ENCODE measurements at regions not wholly inside any gene's neighbourhood (a gene's known extent, or its start where the extent isn't known, plus 50 kb on each side); places are given as distances from the start of the nearest gene placed in this dataset.

DNA sequence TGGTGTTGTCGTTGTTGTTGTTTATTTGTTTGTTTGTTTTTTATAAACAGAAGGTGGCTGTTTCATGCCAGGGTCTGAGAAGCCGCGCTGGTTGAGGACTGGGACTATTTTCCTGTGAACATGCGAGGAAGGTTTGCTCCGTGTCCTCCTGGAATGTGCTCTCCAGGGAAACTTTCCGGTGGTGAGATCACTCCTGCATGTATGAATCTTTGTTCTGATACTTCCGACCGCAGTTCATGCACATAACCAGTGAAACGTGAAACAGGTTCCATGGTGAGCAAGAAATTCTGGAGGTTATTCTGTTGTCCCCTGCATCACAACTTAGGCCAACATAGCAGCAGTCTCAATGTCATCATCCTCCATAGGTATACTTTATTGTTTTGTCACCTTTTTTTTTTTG is 187.6 kb upstream of the ARGLU1 start:
- intact Hi-C loops (cut with DNase I) = no loop called here

DNA sequence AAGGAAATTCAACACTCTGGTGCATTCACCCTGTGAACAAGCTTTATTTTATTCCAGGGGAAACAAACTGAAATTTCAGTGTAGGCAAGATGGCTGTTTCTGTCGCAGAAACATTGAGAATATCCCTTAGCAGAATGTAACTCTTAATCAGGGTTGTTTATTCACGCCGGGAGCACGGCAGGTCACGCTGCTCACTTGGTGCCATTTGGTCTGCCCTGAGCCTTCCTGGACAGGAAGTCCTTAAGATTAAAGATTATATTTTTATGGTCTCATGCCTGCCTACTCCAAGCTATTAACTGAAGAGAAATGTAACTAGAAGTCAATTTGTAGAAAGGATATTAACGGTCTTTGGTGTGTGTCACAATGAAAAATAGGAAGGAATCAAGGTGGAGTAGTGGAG is 185.3 kb upstream of the ARGLU1 start:
- DNase-seq = no peak
- intact Hi-C loops (cut with DNase I) = no loop called here

More for the DNA sequence above, 187.6 kb upstream of the ARGLU1 start:
- no peak for DNase-seq

DNA sequence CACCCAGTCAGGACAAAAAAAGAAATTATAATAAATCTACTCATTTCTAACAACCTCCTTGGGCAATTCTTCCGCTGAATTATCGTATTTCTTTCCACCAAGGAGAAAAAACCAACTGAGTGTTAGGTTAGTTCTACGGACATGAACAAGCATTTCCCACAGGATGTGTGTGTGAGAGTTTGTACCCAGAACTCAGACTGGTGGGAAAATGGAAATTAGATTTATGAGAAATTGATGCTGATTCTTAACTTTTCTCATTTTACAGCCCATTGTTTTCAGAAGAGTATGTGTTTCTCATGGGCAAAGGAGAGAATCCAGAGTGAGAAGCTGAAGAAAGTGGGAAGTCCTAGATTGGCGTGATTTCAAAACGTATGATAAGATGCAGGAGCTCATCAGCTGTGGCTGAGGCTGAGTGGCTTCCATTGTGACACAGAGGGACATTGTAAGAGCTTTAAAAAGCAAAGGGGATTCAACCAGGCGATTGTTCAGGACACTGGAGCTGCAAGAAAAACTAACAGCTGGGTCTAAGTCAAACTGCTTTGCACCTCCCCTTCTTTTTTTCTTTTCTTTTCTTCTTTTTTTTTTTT is 184.7 kb upstream of the ARGLU1 start:
- intact Hi-C loops (cut with DNase I) = no loop called here
- DNase-seq = peak in 4 of 42 donors; percentile 9 to 42 (median 36)

DNA sequence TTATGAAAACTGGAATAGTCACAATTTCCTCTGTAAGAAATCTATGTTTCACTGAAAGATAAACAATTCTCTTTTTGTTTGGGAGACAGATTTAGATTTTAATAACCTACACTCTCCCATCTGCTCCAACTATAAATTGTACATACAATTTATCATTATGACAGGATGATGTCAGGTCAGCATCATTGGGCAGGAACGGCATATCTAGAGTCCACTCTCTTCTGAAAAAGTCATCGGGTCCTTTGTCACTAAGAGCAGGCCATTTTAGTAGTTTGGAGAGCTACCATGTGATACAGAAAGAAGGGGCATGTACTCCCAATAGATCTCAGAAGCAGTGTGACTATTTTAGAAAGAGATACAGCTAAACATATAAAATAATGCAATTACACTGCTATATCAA is 180.8 kb upstream of the ARGLU1 start:
- intact Hi-C loops (cut with DNase I) = no loop called here
- DNase-seq = no peak

DNA sequence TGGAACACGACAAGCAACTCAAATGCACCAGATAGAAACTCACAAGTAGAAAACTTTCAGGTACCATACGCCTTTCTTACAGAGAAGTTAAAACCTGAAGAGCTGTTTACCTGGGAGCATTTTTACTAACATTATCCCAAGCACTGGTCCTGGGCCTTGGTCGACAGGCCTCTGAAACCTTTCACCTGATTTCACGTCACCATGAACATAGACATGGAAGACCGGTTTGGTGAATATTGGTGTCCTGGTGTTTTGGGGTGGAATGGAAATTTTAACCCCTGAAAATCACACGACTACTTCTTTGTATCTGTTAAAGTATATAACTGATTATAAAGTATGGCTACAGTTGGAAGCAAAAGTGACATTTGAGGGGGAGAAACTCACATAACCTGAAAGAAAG is 176.6 kb upstream of the ARGLU1 start:
- no peak for DNase-seq
- intact Hi-C loops (cut with DNase I) = no loop called here

DNA sequence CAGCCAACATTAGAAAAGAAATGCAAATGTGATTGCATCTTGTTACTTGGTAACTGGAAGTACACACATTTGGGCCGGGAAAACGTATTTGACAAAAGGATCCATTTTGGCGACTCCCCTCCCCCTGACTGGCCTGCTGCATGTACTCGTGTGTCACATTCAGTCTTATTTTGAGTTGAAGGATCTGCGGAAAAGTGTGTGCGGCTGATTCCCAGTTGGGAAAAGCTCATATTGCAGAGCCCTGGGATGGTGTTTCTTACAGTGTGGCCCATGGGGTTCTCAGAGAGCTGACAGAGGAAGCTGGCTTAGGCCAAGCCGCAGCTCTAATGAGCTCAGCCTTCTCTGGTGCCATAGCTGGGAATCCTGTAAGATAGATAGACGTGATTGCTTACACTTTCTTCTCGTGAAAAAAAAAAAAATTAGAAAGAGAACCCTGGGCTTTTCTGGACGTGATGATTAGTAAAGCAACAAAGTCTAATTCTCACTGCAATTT is 170.3 kb upstream of the ARGLU1 start:
- intact Hi-C loops (cut with DNase I) = no loop called here
- DNase-seq = peak in 1 of 42 donors; percentile 35

DNA sequence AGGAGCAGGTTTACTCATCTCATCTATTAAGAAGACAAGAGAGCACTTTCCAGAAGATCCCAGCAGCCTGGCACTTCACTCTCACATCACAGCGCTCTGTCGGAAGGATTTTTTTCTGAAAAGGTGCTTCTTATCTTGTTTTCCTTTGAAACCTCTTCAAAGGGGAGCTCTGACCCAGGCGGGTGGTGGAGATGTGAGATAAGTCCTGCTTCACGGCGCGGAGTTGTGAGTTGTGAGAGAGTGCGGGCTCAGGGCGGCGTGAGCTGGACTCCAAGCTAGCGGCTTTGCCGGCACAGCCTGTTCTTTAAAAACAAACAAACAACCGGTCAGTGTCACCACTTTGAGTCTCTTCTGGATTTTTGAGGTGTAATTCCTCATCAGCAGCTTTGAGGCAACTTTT is 169.0 kb upstream of the ARGLU1 start:
- no peak for DNase-seq
- intact Hi-C loops (cut with DNase I) = no loop called here

DNA sequence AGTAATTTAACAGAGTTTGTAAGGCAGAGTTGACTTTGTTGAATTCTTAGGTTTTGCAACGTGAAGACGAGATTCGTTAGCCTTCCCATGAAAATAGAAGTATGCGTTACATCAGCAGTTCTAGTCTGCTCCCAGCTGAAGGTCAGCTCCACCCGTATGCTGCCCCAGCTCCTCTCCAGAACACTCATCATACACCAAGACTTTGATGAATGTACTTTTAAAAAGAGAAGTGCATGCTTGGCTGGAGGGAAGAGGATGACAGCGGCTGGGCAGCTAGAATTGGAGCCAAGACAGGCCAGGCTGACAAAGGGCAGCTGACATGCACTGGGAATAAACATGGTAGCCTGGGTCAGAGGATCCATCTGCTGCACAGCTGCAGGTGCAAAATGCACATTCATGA is 166.3 kb upstream of the ARGLU1 start:
- DNase-seq = no peak
- intact Hi-C loops (cut with DNase I) = no loop called here

DNA sequence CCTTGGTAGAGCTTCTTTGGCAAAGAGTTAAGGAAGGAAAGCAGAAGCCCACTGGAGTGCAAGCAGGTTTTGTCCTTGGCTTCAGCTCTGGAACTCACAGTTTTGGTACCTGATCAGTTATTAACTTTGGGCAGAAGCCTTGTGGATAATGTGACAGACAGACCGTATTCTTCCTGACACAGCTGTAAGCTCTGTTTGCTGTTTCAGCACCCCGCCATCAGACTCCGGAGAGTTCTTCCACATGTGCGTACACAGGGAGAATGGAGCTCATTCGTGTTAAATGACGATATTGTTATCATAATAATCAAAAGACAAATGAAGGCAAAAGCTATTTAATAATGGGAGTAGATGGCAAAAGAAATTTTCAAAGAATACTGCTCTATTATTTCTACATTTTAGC is 155.1 kb upstream of the ARGLU1 start:
- no peak for DNase-seq
- intact Hi-C loops (cut with DNase I) = no loop called here

DNA sequence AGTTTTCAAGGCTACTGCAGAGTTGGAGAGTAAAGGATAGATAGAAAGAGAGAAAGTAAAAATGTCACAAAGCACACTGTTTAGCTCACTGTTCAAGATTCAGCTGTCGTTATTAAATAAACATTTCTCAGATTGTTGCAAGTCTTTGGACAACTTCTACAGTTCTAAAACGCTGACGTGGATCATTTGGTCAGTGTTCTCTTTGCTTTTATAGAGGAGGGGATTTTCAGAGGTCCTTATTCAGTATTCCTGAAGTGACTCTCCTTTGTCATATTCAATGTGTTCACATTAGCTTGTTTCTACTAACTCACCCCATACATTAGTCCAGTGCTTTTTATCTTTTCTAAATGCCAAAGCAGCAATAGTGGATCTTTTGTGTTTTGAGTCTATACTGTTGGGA is 154.7 kb upstream of the ARGLU1 start:
- no peak for DNase-seq
- intact Hi-C loops (cut with DNase I) = no loop called here

DNA sequence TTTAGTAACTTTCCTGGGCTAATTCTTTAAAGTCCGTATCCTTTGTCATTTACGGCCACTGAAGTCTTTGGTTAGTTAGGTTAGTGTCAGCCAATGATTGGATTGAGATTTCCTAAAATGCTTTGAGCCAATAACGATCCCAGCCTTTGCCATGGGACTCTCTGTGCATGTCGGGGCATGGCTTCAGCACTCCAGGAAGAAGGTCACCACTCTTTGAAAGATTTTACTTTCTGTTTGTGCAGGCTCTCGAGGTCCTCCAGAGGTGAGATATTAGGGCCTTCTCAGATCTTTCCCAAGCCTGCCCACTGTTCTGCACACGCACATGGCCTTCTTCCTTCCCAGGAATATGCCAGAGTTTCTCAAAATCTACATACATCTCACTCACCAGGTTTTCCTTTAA is 153.7 kb upstream of the ARGLU1 start:
- intact Hi-C loops (cut with DNase I) = no loop called here
- no peak for DNase-seq

DNA sequence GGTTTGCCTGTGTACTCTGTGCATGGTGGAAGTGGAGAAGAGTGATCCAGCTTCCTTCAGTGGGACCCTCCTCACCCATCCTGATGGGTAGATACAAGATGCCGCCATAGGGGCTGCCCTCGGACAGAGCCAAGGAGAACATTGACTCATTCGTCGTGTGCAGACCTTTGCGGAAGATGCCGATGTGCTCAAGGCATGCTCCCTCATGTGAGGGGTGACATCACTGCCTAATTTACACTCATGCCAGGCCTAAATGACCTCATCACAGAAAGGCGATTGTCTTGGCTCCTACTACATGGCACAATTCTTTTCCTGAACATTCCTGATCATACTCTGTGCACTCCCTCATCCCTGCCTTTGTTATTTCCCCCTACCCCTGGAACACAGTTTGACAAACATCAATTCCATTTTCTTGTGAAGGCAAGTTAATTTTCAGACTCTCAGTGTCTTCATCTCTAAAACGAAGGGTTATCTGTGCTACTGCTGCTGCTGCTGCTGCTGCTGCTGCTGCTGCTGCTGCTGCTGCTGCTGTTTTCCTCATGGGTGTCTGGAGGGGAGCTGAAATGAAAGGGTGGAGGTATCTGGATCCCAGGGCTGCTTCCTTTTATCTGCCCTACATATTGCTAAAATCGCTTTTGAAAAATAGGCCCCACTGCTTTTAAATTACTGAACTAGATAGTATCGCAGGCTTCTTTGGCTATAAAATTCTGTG is 146.5 kb upstream of the ARGLU1 start:
- intact Hi-C loops (cut with DNase I) = no loop called here
- peak in 2 of 42 donors; percentile 35 to 55 for DNase-seq

DNA sequence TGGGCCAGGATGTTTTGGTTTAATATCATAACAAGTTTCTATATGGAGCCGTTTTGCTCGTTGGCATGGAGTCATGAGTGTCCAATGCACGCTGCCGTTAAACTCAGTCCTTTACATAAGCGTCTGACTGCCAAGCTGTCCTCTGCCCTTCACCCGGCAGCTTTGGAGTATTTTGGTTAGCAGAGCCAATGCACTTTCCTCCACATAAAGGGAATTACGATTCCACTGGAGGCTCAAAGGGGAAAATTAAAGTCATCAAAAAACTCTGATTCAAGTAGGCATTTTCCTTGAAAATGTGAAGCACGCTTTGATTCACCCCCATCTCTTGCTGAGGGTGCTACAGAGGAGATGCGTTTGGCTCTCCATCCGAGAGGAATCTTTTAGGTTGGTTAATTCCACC is 144.4 kb upstream of the ARGLU1 start:
- intact Hi-C loops (cut with DNase I) = no loop called here
- no peak for DNase-seq

DNA sequence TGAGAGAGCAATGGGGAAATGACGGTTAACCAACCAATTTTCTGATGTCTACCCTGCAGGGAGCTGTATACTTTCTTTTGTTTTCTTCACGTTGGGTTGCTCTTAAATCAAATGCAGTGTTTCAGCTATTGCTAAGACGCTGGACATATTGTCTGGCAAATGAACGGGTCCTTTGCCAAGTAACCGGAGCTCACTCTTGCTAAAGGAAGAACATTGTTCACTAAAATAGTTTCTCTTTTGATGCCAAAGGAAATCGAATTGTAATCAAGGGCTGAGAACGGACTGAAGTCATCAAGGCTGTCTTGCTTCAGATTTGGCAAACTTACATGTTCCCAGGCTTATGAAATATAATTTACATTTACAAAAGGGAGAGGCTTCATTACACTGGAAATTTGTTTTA is 142.3 kb upstream of the ARGLU1 start:
- DNase-seq = no peak
- intact Hi-C loops (cut with DNase I) = no loop called here

DNA sequence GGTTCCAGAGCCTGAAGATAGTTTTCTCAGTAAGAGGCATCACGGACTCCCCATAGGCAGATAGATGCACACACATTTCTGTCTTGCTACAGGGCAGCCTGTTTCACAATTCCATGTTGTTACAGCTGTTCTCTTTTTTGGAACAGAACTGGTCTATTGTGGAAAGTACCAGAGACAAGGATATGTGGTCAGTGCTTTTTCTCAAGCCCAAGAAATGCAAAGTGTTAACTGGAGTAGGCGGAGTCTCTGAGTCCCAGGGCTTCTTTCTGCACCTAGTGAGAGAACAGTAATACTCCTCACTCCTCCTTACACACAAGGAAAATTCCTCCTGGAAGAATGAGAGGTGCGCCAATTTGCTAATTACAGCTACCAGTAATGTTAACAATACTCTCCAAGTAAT is 141.6 kb upstream of the ARGLU1 start:
- no peak for DNase-seq
- intact Hi-C loops (cut with DNase I) = no loop called here

DNA sequence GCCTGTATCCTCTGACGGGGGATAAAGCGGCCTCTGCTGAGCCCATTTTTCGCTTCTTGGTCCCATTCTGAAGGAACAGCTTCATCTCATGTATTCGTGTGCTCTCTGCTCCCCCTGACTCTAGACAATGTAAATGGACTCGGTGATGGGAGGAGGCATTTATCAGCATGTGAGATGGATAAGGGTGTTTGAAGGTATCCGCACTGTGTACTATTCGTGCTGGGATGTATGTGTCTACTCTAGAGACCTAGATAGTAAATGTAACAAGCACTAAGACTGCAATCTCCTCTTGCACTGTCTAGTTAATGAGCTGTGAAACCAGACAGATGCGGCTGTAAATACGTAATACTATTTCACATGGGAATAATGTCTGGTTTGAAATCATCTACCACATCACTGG is 134.6 kb upstream of the ARGLU1 start:
- intact Hi-C loops (cut with DNase I) = no loop called here
- no peak for DNase-seq

DNA sequence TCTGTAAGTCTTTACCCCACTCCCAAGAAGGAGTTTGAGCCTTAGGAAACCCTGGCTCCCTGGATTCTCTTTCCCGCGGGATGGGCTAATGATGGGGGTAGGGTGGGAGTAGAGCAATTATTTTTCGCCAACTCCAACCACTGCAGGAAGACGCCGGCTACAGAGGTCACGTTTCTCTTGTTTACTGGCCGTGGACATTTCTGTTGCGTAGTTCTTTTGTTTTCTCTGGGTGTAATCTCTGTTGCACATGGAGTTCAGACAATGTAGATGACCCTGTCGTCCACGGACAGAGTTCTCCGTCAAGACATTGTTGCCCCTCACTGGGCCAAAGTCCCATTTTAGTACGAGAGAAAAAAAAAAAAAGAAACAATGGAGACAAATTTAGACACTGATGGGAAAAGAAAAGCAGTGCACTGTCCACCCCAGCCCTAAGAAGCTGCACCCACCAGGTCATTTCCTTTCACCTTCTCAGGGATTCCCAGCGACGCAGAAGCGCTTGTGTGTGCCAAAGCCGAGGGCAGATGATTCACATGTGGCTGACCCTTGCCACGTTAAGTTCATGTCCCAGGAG is 133.9 kb upstream of the ARGLU1 start:
- no peak for DNase-seq
- intact Hi-C loops (cut with DNase I) = no loop called here

DNA sequence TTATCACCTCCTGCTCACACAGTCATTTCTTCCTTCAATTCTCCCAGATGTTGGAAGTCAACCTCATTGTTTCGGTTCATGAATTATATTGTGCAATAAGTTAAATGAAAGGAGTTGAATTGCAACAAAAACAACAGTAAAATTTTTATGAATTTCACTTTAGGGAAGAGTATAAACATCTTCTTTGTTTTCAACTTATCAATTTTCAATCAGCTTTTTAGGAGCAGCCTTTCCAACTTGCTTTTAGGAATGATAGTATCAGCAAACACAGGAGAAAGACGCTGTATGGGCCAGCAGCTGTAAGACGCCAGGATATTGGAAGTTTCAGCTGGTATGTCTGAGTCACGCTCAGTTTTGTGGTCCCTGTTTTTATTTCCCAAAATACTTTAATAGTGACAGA is 132.5 kb upstream of the ARGLU1 start:
- intact Hi-C loops (cut with DNase I) = no loop called here
- no peak for DNase-seq

DNA sequence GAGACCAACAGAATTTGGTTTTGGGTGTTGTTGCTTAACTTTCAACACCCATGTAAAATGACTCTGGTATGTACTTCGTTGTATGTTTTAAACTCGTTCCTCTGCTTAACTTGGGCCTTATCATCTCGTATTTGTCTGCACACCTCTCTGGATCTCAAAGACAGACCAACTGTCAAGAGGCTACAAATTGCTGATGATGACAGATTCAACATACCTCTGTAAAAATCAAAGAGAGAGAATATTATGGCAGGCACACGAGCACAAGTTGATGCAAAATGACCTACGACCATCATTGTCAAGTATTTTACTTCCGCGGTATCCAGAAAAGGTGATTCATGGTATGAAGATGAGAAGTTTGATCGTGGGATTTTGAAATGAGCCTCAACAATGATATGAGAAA is 132.1 kb upstream of the ARGLU1 start:
- intact Hi-C loops (cut with DNase I) = no loop called here
- DNase-seq = no peak

DNA sequence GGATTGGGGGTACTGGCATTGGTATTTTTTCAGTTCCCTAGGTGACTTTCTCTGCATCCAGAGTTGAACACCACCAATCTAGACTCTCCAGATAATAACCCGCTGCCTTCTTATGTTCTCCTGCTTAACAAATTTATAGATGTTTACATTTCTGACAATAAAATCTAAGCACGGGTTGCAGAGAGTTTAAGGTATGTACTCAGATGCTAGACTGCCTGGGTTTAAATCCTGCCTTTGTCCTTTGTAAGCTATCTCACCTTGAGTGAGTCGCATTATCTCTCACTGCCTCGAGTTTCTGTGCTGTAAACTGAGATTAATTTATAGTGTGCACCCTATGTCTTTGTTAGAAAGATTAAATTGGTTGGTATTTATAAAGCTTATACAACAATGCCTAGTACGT is 131.4 kb upstream of the ARGLU1 start:
- intact Hi-C loops (cut with DNase I) = no loop called here
- no peak for DNase-seq

DNA sequence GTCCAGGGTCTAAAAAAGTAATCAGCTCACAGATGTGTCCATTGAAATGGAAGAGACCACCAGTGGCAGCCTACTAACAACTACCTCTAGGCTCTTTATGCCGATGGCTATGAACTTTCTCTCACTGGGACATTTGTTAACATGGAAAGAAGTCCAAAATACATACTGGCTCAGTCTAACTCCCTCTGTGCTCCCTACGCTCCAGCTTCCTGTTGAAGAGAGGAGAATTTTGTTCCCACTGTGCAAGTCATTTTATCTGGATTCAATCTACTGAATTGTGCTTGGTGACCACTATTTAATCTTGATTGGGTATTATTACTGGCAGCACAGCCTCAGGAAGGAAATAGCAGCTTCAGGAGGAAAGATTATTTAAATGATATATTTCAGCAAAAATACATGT is 128.8 kb upstream of the ARGLU1 start:
- intact Hi-C loops (cut with DNase I) = no loop called here
- no peak for DNase-seq
